ENCODE measurements at regions not wholly inside any gene's neighbourhood (a gene's known extent, or its start where the extent isn't known, plus 50 kb on each side); places are given as distances from the start of the nearest gene placed in this dataset.

DNA sequence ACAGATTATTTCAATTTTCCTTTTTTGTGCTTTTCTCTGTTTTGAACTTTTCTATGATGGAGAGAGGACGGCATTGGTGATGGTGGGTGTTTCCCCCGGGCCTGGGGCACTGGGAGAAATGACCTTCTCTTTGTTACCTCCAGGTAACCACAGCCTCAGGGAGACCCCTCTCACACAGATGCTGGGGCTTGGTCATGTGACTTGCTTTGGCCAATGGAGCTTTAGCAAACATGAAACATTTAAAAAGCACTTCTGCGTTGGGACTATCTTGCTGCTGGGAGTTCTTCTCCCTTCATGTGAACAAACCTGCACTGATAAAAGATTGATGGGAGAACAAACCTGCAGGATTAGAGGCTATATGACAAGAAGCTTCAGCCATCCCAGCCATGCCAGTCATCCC, 122.9 kb downstream of the NGF start:
- H3K27ac Mint-ChIP-seq, result no peak overlapping the region
- ATAC-seq, result no peak
- DNase-seq, result no peak
- H3K4me1 Mint-ChIP-seq, result no peaks in the 10 kb centered on the region
- no peaks in the 10 kb centered on the region for H3K9me3 Mint-ChIP-seq
- H3K27me3 Mint-ChIP-seq, result peaks cover 38% of the 10 kb centered on the region
- no peak overlapping the region for H3K4me3 Mint-ChIP-seq

- no peaks in the 10 kb centered on the region for H3K9me3 Mint-ChIP-seq
- DNase-seq (no peak), ATAC-seq (no peak)
- H3K27ac Mint-ChIP-seq, result no peak overlapping the region
- H3K4me3 Mint-ChIP-seq, result no peak overlapping the region
- H3K4me1 Mint-ChIP-seq, result no peaks in the 10 kb centered on the region
- H3K27me3 Mint-ChIP-seq, result peaks cover 30% of the 10 kb centered on the region
Observed at GRCh38 chr1:115214098-115214497, 124.0 kb downstream of the NGF start.

GRCh38 chr1:115213130-115213529, 123.8 kb upstream of the TSPAN2 start:
- no peaks in the 10 kb centered on the region for H3K4me1 Mint-ChIP-seq
- peaks cover 25% of the 10 kb centered on the region for H3K27me3 Mint-ChIP-seq
- no peak overlapping the region for H3K4me3 Mint-ChIP-seq
- ATAC-seq, result no peak
- no peak for DNase-seq
- H3K27ac Mint-ChIP-seq, result peak overlapping the region in 1 of 2 donors; percentile 26
- no peaks in the 10 kb centered on the region for H3K9me3 Mint-ChIP-seq

DNA sequence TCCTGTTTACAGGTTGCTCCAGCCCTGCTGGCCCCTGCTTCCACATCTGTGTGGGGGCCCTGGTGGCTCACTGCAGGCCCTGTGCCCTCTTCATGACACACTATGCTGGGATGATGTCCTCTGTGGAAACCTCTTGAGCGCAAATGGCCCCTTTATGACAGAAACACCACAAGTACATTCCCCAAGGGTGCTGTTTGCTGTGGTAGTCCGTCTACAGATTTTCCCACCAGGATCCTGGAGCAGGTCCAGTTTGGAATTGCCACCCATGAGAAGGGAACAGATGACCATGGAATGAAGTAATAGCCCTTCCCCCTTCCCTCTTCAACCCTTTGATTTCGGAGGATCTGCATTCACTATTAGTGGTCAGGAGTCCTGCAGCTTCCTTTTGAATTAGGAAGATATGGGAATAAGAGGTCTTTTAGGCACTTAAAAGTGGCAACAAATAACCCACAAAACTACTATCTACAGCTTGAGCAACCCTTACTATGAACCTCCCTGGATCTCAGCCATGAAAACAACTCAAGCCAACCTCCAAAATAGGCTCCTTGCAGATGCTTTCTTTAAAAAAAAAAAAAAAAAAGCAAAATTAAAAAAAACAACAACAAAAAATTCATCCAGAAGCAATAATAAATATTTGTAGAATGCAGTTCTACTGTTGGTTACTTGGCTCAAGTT, 121.9 kb upstream of the TSPAN2 start:
- H3K4me3 Mint-ChIP-seq, result no peak overlapping the region
- no peaks in the 10 kb centered on the region for H3K4me1 Mint-ChIP-seq
- H3K27me3 Mint-ChIP-seq, result peaks cover 6% of the 10 kb centered on the region
- no peak for DNase-seq
- H3K9me3 Mint-ChIP-seq, result no peaks in the 10 kb centered on the region
- no peak overlapping the region for H3K27ac Mint-ChIP-seq
- ATAC-seq, result no peak

DNA sequence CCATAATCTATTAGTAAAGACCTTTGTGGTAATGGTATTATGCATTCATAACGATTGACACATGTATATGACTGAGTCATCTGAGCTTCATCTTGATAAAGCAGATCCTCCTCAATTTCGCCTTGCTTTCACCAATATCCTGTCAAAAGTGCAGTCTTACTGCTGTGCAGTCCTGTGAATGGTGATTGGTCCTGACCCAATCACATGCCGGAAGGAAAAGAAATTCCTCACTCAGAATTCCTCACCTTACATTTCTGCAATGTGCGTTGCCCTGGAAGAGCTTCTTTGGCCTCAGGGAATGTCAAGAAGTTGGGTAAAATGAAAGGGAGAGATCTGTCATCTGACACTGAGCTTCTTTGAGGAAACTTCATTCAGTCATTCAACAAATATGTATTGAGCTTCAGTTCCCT, 121.0 kb upstream of the TSPAN2 start:
- DNase-seq, result no peak
- Mint-ChIP-seq H3K4me3 (no peak overlapping the region), H3K27ac (no peak overlapping the region), H3K9me3 (no peaks in the 10 kb centered on the region), H3K27me3 (no peaks in the 10 kb centered on the region), H3K4me1 (no peaks in the 10 kb centered on the region)
- ATAC-seq, result no peak

DNA sequence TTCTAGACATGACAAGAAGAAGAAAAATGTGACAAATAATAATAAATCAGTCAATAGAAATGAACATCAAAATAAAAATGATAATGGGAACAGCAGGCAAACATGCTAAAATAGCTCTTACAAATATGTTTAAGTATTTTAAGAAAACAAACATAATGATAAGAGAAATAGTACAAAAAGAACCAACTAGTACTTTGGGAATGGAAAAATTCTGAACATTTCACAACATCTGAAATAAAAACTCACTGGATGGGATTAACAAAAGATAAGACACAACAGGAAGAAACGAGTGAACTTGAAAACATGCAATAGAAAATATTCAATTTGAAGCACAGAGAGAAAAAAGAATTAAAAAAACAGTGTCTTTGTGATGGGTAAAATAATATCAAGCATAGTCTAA, 115.2 kb upstream of the TSPAN2 start:
- peaks cover 4 to 14% of the 10 kb centered on the region in 2 donors for H3K9me3 Mint-ChIP-seq
- no peak overlapping the region for H3K4me3 Mint-ChIP-seq
- peaks cover 19% of the 10 kb centered on the region for H3K27me3 Mint-ChIP-seq
- ATAC-seq (no peak), DNase-seq (no peak)
- no peak overlapping the region for H3K27ac Mint-ChIP-seq
- no peaks in the 10 kb centered on the region for H3K4me1 Mint-ChIP-seq

DNA sequence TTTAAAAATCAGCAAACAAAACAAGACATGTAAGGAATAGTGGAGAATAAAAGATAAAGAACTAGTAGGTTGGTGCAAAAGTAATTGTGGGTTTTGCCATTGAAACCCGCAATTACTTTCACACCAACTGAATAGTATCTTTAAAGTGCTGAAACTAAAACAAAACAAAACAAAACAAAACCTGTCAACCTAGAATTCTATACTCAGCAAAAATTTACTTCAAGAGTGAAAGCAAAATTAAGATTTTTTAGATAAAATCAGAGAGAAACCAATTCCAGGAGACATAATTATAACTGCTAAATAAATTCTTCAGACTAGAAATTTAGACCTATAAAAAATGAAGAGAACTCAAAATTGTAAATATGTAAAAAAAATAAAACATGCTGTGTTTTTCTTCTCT, 114.0 kb upstream of the TSPAN2 start:
- no peak for ATAC-seq
- no peaks in the 10 kb centered on the region for H3K4me1 Mint-ChIP-seq
- no peak overlapping the region for H3K4me3 Mint-ChIP-seq
- DNase-seq, result no peak
- H3K9me3 Mint-ChIP-seq, result peaks cover 4 to 14% of the 10 kb centered on the region in 2 donors
- H3K27me3 Mint-ChIP-seq, result peaks cover 27% of the 10 kb centered on the region
- H3K27ac Mint-ChIP-seq, result no peak overlapping the region

DNA sequence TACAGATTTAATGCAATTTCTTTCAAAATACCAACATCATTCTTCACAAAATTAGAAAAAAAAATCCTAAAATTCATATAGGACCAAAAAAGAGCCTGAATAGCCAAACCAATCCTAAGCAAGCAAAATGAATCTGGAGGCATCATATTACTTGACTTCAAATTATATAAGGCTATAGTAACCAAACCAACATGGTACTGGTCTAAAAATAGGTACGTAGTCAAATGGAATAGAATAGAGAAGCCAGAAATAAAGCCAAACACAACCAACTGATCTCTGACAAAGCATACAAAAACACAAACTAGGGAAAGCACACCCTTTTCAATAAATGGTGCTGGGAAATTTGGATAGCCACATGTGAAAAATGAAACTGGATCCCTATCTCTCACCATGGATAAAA, 112.3 kb upstream of the TSPAN2 start:
- no peak overlapping the region for H3K4me3 Mint-ChIP-seq
- peaks cover 44% of the 10 kb centered on the region for H3K27me3 Mint-ChIP-seq
- ATAC-seq (no peak), DNase-seq (no peak)
- H3K27ac Mint-ChIP-seq, result no peak overlapping the region
- H3K9me3 Mint-ChIP-seq, result peaks cover 4 to 14% of the 10 kb centered on the region in 2 donors
- no peaks in the 10 kb centered on the region for H3K4me1 Mint-ChIP-seq

- no peak for DNase-seq
- peaks cover 47% of the 10 kb centered on the region for H3K27me3 Mint-ChIP-seq
- H3K27ac Mint-ChIP-seq, result no peak overlapping the region
- ATAC-seq, result no peak
- H3K4me1 Mint-ChIP-seq, result no peaks in the 10 kb centered on the region
- H3K4me3 Mint-ChIP-seq, result no peak overlapping the region
- H3K9me3 Mint-ChIP-seq, result peaks cover 4 to 14% of the 10 kb centered on the region in 2 donors
Observed at GRCh38 chr1:115199416-115200132, 110.3 kb upstream of the TSPAN2 start.

DNA sequence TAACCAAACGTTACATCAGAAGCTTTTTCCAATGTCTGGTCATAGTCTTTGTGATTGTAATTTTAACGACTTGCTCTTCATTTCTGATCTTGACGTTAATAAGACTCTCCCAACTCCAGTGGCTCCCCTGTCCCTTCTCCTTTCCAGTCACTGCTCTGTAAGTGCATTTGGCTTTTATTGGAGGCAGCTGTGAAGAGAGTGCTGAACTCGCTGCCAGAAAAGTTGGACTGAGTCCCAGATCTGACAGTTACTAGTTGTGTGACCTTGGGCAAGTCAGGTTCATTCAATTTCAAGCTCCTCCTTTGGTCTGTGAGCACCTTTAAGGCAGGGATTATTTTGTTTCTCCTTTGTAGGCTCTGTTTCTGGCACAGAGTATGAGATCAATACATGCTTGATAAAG, 109.6 kb upstream of the TSPAN2 start:
- no peak for DNase-seq
- Mint-ChIP-seq H3K4me1 (no peaks in the 10 kb centered on the region), H3K9me3 (peaks cover 4 to 10% of the 10 kb centered on the region in 2 donors), H3K27me3 (peaks cover 53% of the 10 kb centered on the region), H3K27ac (no peak overlapping the region), H3K4me3 (no peak overlapping the region)
- ATAC-seq, result no peak

DNA sequence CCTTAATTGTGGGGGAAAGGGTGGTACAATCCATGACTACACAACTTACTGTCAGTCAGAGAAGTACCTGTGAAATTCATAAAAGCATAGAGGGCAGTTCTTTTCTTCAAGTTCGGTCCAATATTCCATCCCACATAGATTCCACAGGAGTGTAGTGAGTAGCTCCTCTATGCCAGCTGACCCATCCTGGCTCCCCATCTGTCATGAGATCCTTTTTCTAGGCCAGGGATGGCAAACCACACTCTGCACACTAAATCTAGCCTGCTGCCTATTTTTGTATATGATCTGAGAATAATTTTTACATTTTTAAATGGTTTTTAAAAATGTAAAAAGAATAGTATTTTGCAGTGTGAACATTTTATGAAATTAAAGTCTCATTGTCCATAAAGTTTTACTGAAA, 107.0 kb upstream of the TSPAN2 start:
- peaks cover 57% of the 10 kb centered on the region for H3K27me3 Mint-ChIP-seq
- DNase-seq (no peak), ATAC-seq (no peak)
- no peak overlapping the region for H3K4me3 Mint-ChIP-seq
- no peaks in the 10 kb centered on the region for H3K4me1 Mint-ChIP-seq
- H3K27ac Mint-ChIP-seq, result no peak overlapping the region
- H3K9me3 Mint-ChIP-seq, result no peaks in the 10 kb centered on the region

GRCh38 chr1:115194506-115194905, 105.2 kb upstream of the TSPAN2 start:
- H3K9me3 Mint-ChIP-seq, result no peaks in the 10 kb centered on the region
- H3K4me3 Mint-ChIP-seq, result no peak overlapping the region
- H3K4me1 Mint-ChIP-seq, result no peaks in the 10 kb centered on the region
- DNase-seq, result no peak
- H3K27me3 Mint-ChIP-seq, result peaks cover 49% of the 10 kb centered on the region
- no peak overlapping the region for H3K27ac Mint-ChIP-seq
- no peak for ATAC-seq

GRCh38 chr1:115193046-115193828, 103.9 kb upstream of the TSPAN2 start:
- no peak for ATAC-seq
- DNase-seq, result no peak
- no peak overlapping the region for H3K4me3 Mint-ChIP-seq
- no peaks in the 10 kb centered on the region for H3K4me1 Mint-ChIP-seq
- H3K9me3 Mint-ChIP-seq, result no peaks in the 10 kb centered on the region
- H3K27ac Mint-ChIP-seq, result no peak overlapping the region
- H3K27me3 Mint-ChIP-seq, result peaks cover 47% of the 10 kb centered on the region

- Mint-ChIP-seq H3K27ac (no peak overlapping the region), H3K27me3 (peaks cover 37% of the 10 kb centered on the region), H3K4me1 (no peaks in the 10 kb centered on the region), H3K9me3 (no peaks in the 10 kb centered on the region), H3K4me3 (no peak overlapping the region)
- no peak for ATAC-seq
- no peak for DNase-seq
Observed at GRCh38 chr1:115192200-115192767, 103.0 kb upstream of the TSPAN2 start.

DNA sequence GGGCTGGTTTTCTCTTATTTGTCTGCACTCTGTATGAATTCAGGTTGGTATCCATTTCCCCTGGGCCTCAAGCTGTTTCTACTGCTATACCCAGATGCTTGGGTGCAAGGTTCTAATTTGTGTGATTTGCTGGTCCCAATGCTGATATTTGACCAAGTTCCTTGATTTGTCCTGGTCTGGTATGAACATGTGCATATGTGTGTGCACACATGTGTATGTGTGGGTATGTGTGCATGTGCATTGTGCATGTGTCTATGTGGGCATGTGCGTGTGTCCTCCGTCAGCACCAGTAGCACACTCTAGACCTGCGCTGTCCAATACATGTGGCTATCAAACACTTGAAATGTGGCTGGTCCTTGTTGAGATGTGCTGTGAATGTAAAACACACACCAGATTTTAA, 102.4 kb upstream of the TSPAN2 start:
- no peaks in the 10 kb centered on the region for H3K9me3 Mint-ChIP-seq
- no peak overlapping the region for H3K27ac Mint-ChIP-seq
- DNase-seq (no peak), ATAC-seq (no peak)
- H3K4me1 Mint-ChIP-seq, result no peaks in the 10 kb centered on the region
- H3K4me3 Mint-ChIP-seq, result no peak overlapping the region
- H3K27me3 Mint-ChIP-seq, result peaks cover 36% of the 10 kb centered on the region

Measured in stimulated activated naive CD8-positive, alpha-beta T cell treated with anti-CD3 and anti-CD28 coated beads, Interleukin-15, amount 100 ng/mL, for 72 hours (primary cell).